ENCODE measurements at regions not wholly inside any gene's neighbourhood (a gene's known extent, or its start where the extent isn't known, plus 50 kb on each side); places are given as distances from the start of the nearest gene placed in this dataset.

GRCh38 chr2:12007282-12007681 is 260.9 kb downstream of the LPIN1 start:
- no TSS peak for BruUV-seq (replicated peaks)
- no peaks in the 10 kb centered on the region for H3K36me3 ChIP-seq (ENCODE audit: control insufficient read depth, insufficient read depth, low read length)
- POLR2A ChIA-PET = interaction anchor here (0.5 kb wide), 1 partner anchor 709 kb away, joined by 4 read pairs; the partner anchor contains the start of gene TRIB2
- peaks cover 14% of the 10 kb centered on the region; the same call in 1 of the 2 replicates for H3K4me1 ChIP-seq (ENCODE audit: control insufficient read depth, insufficient read depth, low read length)
- DNase-seq (ENCODE audit: low read depth, low spot score) = no peak
- in situ Hi-C loops (cut with HindIII; ENCODE audit: low pct_unique_long_range_greater_than_20kb, low sequenced_read_pairs) (no loop called here), intact Hi-C loops (cut with micrococcal nuclease; ENCODE audit: unreplicated experiment) (no loop called here)
- H3K9me3 ChIP-seq (ENCODE audit: control insufficient read depth, insufficient read depth, low read depth, low read length) = no peaks in the 10 kb centered on the region
- H3K27ac ChIP-seq (ENCODE audit: low read length) = no peak overlapping the region; the same call in 1 of the 2 replicates
- CTCF ChIA-PET = no interaction called here
- no peaks in the 10 kb centered on the region for H3K27me3 ChIP-seq (ENCODE audit: control insufficient read depth, insufficient read depth, low read length)
- TF ChIP-seq REST (IDR thresholded peaks at IDR 0.05; ENCODE audit: insufficient read depth in 1 of 2, low read depth in 2 of 2, low read length in 1 of 2) = no peak
- no peak for TF ChIP-seq POLR2AphosphoS5 (IDR thresholded peaks at IDR 0.05; ENCODE audit: low read depth, low read length)
- no peak for TF ChIP-seq CTCF (IDR thresholded peaks at IDR 0.05)
- no peak for TF ChIP-seq TCF7L2 (IDR thresholded peaks at IDR 0.05; ENCODE audit: low read depth, low read length)
- no peak for TF ChIP-seq SIN3A (IDR thresholded peaks at IDR 0.05; ENCODE audit: borderline replicate concordance, insufficient read depth, low read depth, low read length)
- no peak for ATAC-seq
- H3K4me3 ChIP-seq (ENCODE audit: low read depth in 2 of 2, low read length in 2 of 2) = no peak overlapping the region

GRCh38 chr2:12008425-12009061 is 262.1 kb downstream of the LPIN1 start:
- BruUV-seq (replicated peaks) = no TSS peak
- DNase-seq (ENCODE audit: low read depth, low spot score) (no peak), ATAC-seq (no peak)
- H3K4me3 ChIP-seq (ENCODE audit: low read depth in 2 of 2, low read length in 2 of 2) = no peak overlapping the region
- 0 out of 2 replicates have a peak, but pooled peaks cover 2% of the 10 kb centered on the region for H3K9me3 ChIP-seq (ENCODE audit: control insufficient read depth, insufficient read depth, low read depth, low read length)
- peaks cover 14% of the 10 kb centered on the region; the same call in 1 of the 2 replicates for H3K4me1 ChIP-seq (ENCODE audit: control insufficient read depth, insufficient read depth, low read length)
- no peak for TF ChIP-seq POLR2AphosphoS5 (IDR thresholded peaks at IDR 0.05; ENCODE audit: low read depth, low read length)
- TF ChIP-seq REST (IDR thresholded peaks at IDR 0.05; ENCODE audit: insufficient read depth in 1 of 2, low read depth in 2 of 2, low read length in 1 of 2) = no peak
- TF ChIP-seq SIN3A (IDR thresholded peaks at IDR 0.05; ENCODE audit: borderline replicate concordance, insufficient read depth, low read depth, low read length) = no peak
- no peak for TF ChIP-seq TCF7L2 (IDR thresholded peaks at IDR 0.05; ENCODE audit: low read depth, low read length)
- no peak for TF ChIP-seq CTCF (IDR thresholded peaks at IDR 0.05)
- in situ Hi-C loops (cut with HindIII; ENCODE audit: low pct_unique_long_range_greater_than_20kb, low sequenced_read_pairs) (no loop called here), intact Hi-C loops (cut with micrococcal nuclease; ENCODE audit: unreplicated experiment) (no loop called here)
- H3K27me3 ChIP-seq (ENCODE audit: control insufficient read depth, insufficient read depth, low read length) = no peaks in the 10 kb centered on the region
- CTCF ChIA-PET = no interaction called here
- no peaks in the 10 kb centered on the region for H3K36me3 ChIP-seq (ENCODE audit: control insufficient read depth, insufficient read depth, low read length)
- POLR2A ChIA-PET = no interaction called here
- no peak overlapping the region for H3K27ac ChIP-seq (ENCODE audit: low read length)

Data from Panc1 (cell line).